WTC11 (cell line): ENCODE measurements at regions not wholly inside any gene's neighbourhood (a gene's known extent, or its start where the extent isn't known, plus 50 kb on each side); places are given as distances from the start of the nearest gene placed in this dataset.

Experiments used
- ATAC-seq: fragments of 200-7000 bp; cut with Tn5 transposase; 2 replicates; pipeline ENCODE4 v1.10.0; 2021; ENCODE audit warnings: mild to moderate bottlenecking, moderate library complexity
- CTCF ChIA-PET: fragments of 300-600 bp; sonication (Branson Sonifier 250); formaldehyde crosslinking; loops from one replicate; lab custom pipeline; 2021; ENCODE audit warnings: antibody characterized with exemption; lab: Charles Lee
- POLR2A ChIA-PET: fragments of 350-600 bp; sonication (Branson Sonifier 250); formaldehyde crosslinking; loops from one replicate; lab custom pipeline; 2021; ENCODE audit warnings: antibody characterized with exemption; lab: Charles Lee
- DNase-seq: peaks from one replicate; pipeline ENCODE4 v3.0.0; 2021; ENCODE audit warnings: low spot score
- H3K27ac Mint-ChIP-seq: 2 replicates; pipeline ENCODE4 v1.8.0; 2021; ENCODE audit warnings: mixed read lengths
- H3K27me3 Mint-ChIP-seq: 2 replicates; pipeline ENCODE4 v1.8.0; 2021; ENCODE audit warnings: low read depth, mild to moderate bottlenecking, moderate library complexity, mixed read lengths
- H3K36me3 Mint-ChIP-seq: 2 replicates; pipeline ENCODE4 v1.8.0; 2021; ENCODE audit warnings: mixed read lengths
- H3K4me1 Mint-ChIP-seq: 2 replicates; pipeline ENCODE4 v1.8.0; 2022; ENCODE audit warnings: mixed read lengths
- H3K4me3 Mint-ChIP-seq: 2 replicates; pipeline ENCODE4 v1.8.0; 2021; ENCODE audit warnings: mild to moderate bottlenecking, moderate library complexity, mixed read lengths
- H3K9me3 Mint-ChIP-seq: 2 replicates; pipeline ENCODE4 v1.8.0; 2021; ENCODE audit warnings: mixed read lengths
- ATF1 ChIP-seq: sonication (generic); formaldehyde crosslinking; IDR thresholded peaks from 2 replicates; pipeline ENCODE4 v1.8.1; 2023; ENCODE audit warnings: mild to moderate bottlenecking, moderate library complexity, missing genetic modification reagents
- CBFB ChIP-seq: sonication (generic); formaldehyde crosslinking; IDR thresholded peaks from 2 replicates; pipeline ENCODE4 v1.8.1; 2022; ENCODE audit warnings: mild to moderate bottlenecking, low read depth, missing genetic modification reagents
- CDX4 ChIP-seq: fragments of 250-450 bp; sonication (Bioruptor Pico); IDR thresholded peaks from 2 replicates; pipeline ENCODE4 v1.9.0; 2021; ENCODE audit warnings: moderate library complexity, mild to moderate bottlenecking, inconsistent platforms, borderline replicate concordance
- FOXP1 ChIP-seq: sonication (generic); formaldehyde crosslinking; IDR thresholded peaks from 2 replicates; pipeline ENCODE4 v1.8.0; 2022; ENCODE audit warnings: missing genetic modification reagents, mild to moderate bottlenecking, moderate library complexity, borderline replicate concordance
- IRF2 ChIP-seq: sonication (generic); formaldehyde crosslinking; IDR thresholded peaks from 2 replicates; pipeline ENCODE4 v1.8.0; 2022; ENCODE audit warnings: low read depth, missing genetic modification reagents, borderline replicate concordance
- JUN ChIP-seq: sonication (generic); formaldehyde crosslinking; IDR thresholded peaks from 2 replicates; pipeline ENCODE4 v1.8.0; 2023; ENCODE audit warnings: mild to moderate bottlenecking, missing genetic modification reagents
- MYBL2 ChIP-seq: sonication (generic); formaldehyde crosslinking; IDR thresholded peaks from 2 replicates; pipeline ENCODE4 v1.8.1; 2023; ENCODE audit warnings: mild to moderate bottlenecking, moderate library complexity, missing genetic modification reagents
- PREB ChIP-seq: sonication (generic); formaldehyde crosslinking; IDR thresholded peaks from 2 replicates; pipeline ENCODE4 v1.8.1; 2022; ENCODE audit warnings: mild to moderate bottlenecking, missing genetic modification reagents, moderate library complexity, borderline replicate concordance
- RORB ChIP-seq: fragments of 250-450 bp; sonication (Bioruptor Pico); IDR thresholded peaks from 2 replicates; pipeline ENCODE4 v1.9.0; 2021; ENCODE audit warnings: mild to moderate bottlenecking
- TCF7 ChIP-seq: sonication (generic); formaldehyde crosslinking; IDR thresholded peaks from 2 replicates; pipeline ENCODE4 v1.8.0; 2022; ENCODE audit warnings: mild to moderate bottlenecking, low read depth, missing genetic modification reagents, moderate library complexity
- TEAD4 ChIP-seq: sonication (generic); formaldehyde crosslinking; IDR thresholded peaks from 2 replicates; pipeline ENCODE4 v1.8.0; 2022; ENCODE audit warnings: mild to moderate bottlenecking, missing genetic modification reagents
- TP53 ChIP-seq: sonication (generic); formaldehyde crosslinking; IDR thresholded peaks from 2 replicates; pipeline ENCODE4 v1.8.1; 2023; ENCODE audit warnings: mild to moderate bottlenecking, missing genetic modification reagents
- ZNF263 ChIP-seq: sonication (generic); formaldehyde crosslinking; IDR thresholded peaks from 2 replicates; pipeline ENCODE4 v1.8.1; 2022; ENCODE audit warnings: low read depth, mild to moderate bottlenecking, moderate library complexity, missing genetic modification reagents
- ZNF425 ChIP-seq: fragments of 250-450 bp; sonication (Bioruptor Pico); conservative IDR thresholded peaks from 2 replicates; pipeline ENCODE4 v1.9.0; 2021; ENCODE audit warnings: mild to moderate bottlenecking
- TF ChIP-seq, protein P1 (sequence below): sonication (generic); formaldehyde crosslinking; IDR thresholded peaks from 2 replicates; pipeline ENCODE4 v1.8.1; 2022; ENCODE audit warnings: mild to moderate bottlenecking, moderate library complexity, missing genetic modification reagents
- TF ChIP-seq, protein P2 (sequence below): sonication (generic); formaldehyde crosslinking; IDR thresholded peaks from 2 replicates; pipeline ENCODE4 v1.8.0; 2023; ENCODE audit warnings: mild to moderate bottlenecking, missing genetic modification reagents
- TF ChIP-seq, protein P3 (sequence below): sonication (generic); formaldehyde crosslinking; IDR thresholded peaks from 2 replicates; pipeline ENCODE4 v1.8.1; 2023; ENCODE audit warnings: mild to moderate bottlenecking, missing genetic modification reagents, moderate library complexity
- TF ChIP-seq, protein P4 (sequence below): sonication (generic); formaldehyde crosslinking; IDR thresholded peaks from 2 replicates; pipeline ENCODE4 v1.8.0; 2023; ENCODE audit warnings: missing genetic modification reagents
- TF ChIP-seq, protein P5 (sequence below): sonication (generic); formaldehyde crosslinking; IDR thresholded peaks from 2 replicates; pipeline ENCODE4 v1.8.1; 2023; ENCODE audit warnings: mild to moderate bottlenecking, missing genetic modification reagents

- H3K27me3 Mint-ChIP-seq = no peaks in the 10 kb centered on the region
- H3K4me1 Mint-ChIP-seq = peaks cover 6% of the 10 kb centered on the region
- POLR2A ChIA-PET = no interaction called here
- ATAC-seq (no peak), DNase-seq (no peak)
- CTCF ChIA-PET = no interaction called here
- TF ChIP-seq, protein P1, sequence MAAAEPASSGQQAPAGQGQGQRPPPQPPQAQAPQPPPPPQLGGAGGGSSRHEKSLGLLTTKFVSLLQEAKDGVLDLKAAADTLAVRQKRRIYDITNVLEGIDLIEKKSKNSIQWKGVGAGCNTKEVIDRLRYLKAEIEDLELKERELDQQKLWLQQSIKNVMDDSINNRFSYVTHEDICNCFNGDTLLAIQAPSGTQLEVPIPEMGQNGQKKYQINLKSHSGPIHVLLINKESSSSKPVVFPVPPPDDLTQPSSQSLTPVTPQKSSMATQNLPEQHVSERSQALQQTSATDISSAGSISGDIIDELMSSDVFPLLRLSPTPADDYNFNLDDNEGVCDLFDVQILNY (CRISPR knock-in tag) = no peak
- TF ChIP-seq TCF7 (CRISPR knock-in tag) = no peak
- TF ChIP-seq, protein P2, sequence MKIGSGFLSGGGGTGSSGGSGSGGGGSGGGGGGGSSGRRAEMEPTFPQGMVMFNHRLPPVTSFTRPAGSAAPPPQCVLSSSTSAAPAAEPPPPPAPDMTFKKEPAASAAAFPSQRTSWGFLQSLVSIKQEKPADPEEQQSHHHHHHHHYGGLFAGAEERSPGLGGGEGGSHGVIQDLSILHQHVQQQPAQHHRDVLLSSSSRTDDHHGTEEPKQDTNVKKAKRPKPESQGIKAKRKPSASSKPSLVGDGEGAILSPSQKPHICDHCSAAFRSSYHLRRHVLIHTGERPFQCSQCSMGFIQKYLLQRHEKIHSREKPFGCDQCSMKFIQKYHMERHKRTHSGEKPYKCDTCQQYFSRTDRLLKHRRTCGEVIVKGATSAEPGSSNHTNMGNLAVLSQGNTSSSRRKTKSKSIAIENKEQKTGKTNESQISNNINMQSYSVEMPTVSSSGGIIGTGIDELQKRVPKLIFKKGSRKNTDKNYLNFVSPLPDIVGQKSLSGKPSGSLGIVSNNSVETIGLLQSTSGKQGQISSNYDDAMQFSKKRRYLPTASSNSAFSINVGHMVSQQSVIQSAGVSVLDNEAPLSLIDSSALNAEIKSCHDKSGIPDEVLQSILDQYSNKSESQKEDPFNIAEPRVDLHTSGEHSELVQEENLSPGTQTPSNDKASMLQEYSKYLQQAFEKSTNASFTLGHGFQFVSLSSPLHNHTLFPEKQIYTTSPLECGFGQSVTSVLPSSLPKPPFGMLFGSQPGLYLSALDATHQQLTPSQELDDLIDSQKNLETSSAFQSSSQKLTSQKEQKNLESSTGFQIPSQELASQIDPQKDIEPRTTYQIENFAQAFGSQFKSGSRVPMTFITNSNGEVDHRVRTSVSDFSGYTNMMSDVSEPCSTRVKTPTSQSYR (CRISPR knock-in tag) = no peak
- TF ChIP-seq JUN (CRISPR knock-in tag) = no peak
- TF ChIP-seq, protein P3, sequence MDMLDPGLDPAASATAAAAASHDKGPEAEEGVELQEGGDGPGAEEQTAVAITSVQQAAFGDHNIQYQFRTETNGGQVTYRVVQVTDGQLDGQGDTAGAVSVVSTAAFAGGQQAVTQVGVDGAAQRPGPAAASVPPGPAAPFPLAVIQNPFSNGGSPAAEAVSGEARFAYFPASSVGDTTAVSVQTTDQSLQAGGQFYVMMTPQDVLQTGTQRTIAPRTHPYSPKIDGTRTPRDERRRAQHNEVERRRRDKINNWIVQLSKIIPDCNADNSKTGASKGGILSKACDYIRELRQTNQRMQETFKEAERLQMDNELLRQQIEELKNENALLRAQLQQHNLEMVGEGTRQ = no peak
- no peak for TF ChIP-seq ZNF263 (CRISPR knock-in tag)
- no peak for TF ChIP-seq TP53 (CRISPR knock-in tag)
- TF ChIP-seq ATF1 = no peak
- no peak for TF ChIP-seq FOXP1
- TF ChIP-seq RORB = no peak
- TF ChIP-seq IRF2 (CRISPR knock-in tag) = no peak
- no peak for TF ChIP-seq ZNF425
- TF ChIP-seq, protein P4, sequence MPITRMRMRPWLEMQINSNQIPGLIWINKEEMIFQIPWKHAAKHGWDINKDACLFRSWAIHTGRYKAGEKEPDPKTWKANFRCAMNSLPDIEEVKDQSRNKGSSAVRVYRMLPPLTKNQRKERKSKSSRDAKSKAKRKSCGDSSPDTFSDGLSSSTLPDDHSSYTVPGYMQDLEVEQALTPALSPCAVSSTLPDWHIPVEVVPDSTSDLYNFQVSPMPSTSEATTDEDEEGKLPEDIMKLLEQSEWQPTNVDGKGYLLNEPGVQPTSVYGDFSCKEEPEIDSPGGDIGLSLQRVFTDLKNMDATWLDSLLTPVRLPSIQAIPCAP (CRISPR knock-in tag) = no peak
- TF ChIP-seq, protein P5, sequence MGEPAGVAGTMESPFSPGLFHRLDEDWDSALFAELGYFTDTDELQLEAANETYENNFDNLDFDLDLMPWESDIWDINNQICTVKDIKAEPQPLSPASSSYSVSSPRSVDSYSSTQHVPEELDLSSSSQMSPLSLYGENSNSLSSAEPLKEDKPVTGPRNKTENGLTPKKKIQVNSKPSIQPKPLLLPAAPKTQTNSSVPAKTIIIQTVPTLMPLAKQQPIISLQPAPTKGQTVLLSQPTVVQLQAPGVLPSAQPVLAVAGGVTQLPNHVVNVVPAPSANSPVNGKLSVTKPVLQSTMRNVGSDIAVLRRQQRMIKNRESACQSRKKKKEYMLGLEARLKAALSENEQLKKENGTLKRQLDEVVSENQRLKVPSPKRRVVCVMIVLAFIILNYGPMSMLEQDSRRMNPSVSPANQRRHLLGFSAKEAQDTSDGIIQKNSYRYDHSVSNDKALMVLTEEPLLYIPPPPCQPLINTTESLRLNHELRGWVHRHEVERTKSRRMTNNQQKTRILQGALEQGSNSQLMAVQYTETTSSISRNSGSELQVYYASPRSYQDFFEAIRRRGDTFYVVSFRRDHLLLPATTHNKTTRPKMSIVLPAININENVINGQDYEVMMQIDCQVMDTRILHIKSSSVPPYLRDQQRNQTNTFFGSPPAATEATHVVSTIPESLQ (CRISPR knock-in tag) = no peak
- TF ChIP-seq TEAD4 (CRISPR knock-in tag) = no peak
- no peak for TF ChIP-seq PREB (CRISPR knock-in tag)
- TF ChIP-seq CDX4 = no peak
- no peak for TF ChIP-seq CBFB
- TF ChIP-seq MYBL2 (CRISPR knock-in tag) = no peak
- no peaks in the 10 kb centered on the region for H3K9me3 Mint-ChIP-seq
- no peak overlapping the region for H3K27ac Mint-ChIP-seq
- H3K36me3 Mint-ChIP-seq = no peaks in the 10 kb centered on the region
- H3K4me3 Mint-ChIP-seq = no peak overlapping the region
Observed at GRCh38 chr1:193417945-193418744, 231.7 kb upstream of the B3GALT2 start.
